ENCODE measurements at regions not wholly inside any gene's neighbourhood (a gene's known extent, or its start where the extent isn't known, plus 50 kb on each side); places are given as distances from the start of the nearest gene placed in this dataset.

DNA sequence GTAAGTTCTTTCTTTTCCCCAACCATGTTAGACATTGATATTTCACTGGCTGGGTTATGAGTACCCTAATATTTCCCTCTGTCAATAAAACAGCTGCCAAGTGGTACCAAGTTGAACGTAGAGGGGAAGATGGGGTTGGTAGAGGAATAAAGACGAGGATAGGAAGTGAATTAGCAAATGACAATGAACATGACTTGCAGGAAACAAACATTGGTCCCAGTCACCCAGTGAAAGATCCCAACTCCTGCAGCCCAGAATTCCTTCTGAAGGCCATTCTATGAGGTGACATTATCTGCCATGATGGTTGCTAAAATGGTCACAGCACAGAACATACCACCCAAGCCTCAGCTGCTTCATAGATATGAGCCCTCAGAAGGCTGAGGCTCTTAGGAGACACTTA, 159.0 kb upstream of the CTNNB1 start:
- no peak for DNase-seq

GRCh38 chr3:41041462-41041861, 157.8 kb upstream of the CTNNB1 start:
- DNase-seq: no peak

DNA sequence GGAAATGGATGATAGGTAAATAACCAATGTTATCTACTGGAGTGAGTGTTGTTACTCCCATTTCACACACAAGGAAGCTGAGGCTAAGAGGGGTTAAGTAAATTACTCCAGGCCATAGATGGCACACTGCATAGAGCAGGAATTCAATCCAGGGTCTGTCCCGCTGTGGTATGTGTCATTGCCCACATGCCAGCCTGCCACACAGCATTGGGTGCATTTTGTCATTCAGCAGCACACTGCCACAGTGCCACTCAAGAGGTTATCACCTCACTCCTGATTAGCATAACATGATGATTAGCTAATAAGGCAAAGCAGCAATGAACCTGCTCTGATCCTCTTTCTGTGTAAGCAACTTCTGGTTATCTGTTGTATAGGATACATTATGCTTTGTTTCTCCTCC, 157.4 kb upstream of the CTNNB1 start:
- DNase-seq: no peak

DNA sequence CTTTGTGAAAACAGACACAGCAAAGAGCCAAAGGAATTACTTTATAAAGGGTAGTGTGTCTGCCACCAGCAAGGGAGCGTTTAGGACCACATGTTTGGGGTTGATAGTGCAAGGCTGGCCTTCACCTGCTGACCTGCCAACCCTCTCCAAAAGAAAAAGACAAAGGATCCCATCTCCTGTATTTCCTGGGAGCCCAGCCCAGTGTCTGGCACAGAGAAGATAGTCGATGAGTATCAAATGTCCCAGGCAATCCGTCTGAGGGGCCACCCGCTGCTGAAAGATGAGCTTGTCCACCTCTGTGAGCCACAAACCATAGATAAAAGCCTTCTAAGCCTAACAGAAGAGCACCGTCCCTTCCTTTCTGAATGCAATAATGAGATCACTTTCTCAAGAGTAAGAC, 154.8 kb upstream of the CTNNB1 start:
- DNase-seq: no peak

GRCh38 chr3:41045491-41045890, 153.8 kb upstream of the CTNNB1 start:
- no peak for DNase-seq

DNA sequence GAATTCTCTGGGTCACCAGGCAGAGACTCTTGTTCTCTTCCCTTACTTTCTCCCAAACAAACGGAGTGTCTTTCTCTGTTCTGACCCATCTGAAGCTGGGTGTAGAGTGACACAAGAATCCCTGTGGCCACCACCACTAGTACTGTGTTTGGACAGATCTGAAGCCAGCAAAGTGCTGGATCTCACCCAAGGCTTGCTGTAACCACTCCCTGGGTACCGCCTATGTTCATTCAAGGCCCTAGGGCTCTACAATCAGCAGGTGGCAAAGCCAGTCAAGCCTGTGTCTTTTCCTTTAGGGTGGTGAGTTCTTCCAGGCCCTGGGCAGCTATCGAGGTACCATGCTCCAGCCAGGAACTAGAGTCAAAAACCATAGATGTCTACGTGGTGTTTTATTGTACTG, 149.2 kb upstream of the CTNNB1 start:
- DNase-seq: no peak

- DNase-seq: no peak
Measured at GRCh38 chr3:41053220-41053619, 146.1 kb upstream of the CTNNB1 start.

- DNase-seq: no peak
Measured at GRCh38 chr3:41060106-41060505, 139.2 kb upstream of the CTNNB1 start.

- no peak for DNase-seq
Measured at GRCh38 chr3:41064070-41064469, 135.2 kb upstream of the CTNNB1 start.

DNA sequence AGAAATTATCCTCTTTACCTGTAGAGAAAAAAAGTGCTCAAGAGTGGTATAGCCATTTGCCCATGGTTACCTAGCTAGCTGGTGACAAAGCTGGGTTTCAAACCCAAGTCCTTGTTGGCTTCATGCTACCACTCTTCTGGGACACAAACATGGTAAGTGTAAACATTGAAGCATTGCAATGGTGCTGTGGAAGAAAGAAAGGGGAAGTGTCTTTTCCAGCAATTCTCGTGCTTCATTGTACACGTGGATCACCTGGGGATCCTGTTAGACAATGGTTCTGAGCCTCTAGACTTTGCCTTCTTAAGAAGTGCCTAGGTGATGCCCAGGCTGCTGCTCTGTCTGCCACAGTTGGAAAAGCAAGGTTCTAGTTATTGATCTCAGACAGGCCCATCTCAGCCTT, 134.8 kb upstream of the CTNNB1 start:
- no peak for DNase-seq

GRCh38 chr3:41065340-41065739, 134.0 kb upstream of the CTNNB1 start:
- DNase-seq: no peak

DNA sequence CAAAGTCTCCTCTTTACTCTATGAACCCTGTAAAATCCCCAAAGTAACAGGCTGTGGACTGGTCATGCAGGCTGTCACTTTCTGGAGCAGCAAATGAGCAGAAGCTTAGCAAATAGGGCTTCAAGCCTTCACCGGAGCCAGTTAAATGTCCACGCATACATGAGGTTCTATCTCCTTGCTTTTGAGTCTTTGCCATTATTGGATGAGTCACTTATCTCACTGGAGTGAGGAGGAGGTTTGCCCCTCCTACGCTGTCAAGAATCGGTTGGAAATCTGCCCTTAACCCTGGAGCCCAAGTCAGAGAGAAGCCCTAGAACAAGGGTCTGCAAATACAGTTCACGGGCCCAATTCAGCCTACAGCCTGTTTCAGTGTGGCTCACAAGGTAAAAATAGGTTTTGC, 126.1 kb upstream of the CTNNB1 start:
- DNase-seq: no peak

DNA sequence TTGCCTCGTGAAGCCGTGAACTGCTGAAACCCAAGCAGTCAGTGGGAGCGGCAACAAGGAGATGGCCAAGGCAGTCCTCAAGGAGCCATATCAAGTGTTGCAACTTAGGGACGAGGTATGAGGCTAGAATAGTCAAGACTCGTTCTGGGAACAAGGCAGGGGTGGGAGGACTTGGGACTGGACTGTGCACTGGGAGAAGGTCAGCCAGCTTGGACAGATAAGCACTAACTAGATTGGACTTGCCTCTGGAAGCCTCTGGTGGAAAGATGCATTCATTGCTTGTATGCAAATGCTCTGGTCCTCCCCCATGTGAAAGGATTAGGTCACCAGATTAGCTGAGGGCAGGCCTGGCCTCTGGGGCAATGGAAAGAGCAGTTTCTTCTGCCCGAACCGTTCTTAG, 123.3 kb upstream of the CTNNB1 start:
- DNase-seq: no peak

- DNase-seq: no peak
Measured at GRCh38 chr3:41076399-41076798, 122.9 kb upstream of the CTNNB1 start.

GRCh38 chr3:41080141-41080540, 119.2 kb upstream of the CTNNB1 start:
- no peak for DNase-seq

DNA sequence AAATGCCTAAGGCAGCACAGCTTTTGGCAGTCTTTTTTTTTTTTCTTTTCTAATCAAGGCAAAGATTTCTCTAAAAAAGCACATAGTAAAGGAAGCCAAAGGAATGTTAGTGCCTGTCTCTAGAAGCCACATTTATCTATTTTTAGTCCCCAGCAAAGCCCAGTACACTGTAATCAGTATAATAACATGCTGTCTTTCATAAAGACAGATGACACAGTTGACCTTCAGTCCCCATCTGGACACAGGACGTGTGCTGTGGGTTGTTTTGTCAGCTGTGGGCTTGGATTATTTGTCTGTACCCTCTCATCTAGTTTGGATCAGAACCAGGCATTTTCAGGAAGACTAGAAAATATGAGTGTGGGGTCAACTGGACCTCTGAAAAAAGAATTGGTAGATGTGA, 110.4 kb upstream of the CTNNB1 start:
- DNase-seq: no peak

DNA sequence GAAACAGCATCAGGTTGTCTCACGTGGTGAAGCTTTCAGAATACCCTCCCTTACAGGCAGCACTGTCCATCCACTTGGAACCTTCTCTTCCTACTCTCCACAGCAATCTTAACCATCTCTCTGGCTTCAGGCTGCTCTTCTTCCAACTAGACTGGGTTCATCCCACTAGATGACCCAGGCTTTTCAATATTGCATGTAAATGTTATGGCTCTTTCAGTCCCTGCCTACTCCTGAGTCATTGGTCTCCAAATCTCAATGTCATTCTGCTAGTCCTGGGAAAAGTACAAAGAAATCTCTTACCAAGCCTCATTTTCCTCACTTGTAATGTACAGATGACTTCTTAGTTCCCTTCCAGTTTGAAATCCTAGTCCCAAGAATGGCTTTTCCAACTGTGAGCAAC, 109.7 kb upstream of the CTNNB1 start:
- DNase-seq: no peak

GRCh38 chr3:41092844-41093243, 106.5 kb upstream of the CTNNB1 start:
- DNase-seq: no peak

GRCh38 chr3:41093476-41093875, 105.8 kb upstream of the CTNNB1 start:
- DNase-seq: no peak

DNA sequence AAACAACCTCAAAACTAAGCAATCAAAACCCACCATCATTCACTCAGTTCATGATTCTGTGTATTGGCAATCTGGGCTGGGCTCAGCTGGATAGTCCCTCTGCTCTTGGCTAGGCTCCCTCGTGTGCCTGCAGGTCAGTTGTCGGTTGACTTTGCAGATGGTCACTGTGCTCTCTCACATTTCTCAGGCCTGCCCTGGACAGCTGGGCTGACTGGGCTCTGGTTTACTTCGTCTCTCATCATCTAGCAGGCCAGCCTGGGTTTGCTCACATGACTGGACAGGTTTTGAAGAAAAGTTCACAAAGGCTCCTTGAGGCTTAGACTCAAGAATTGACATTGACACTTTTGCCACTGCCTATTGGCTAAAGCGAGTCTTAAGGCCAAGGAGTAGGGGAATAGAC, 105.0 kb upstream of the CTNNB1 start:
- no peak for DNase-seq

GRCh38 chr3:41095702-41096101, 103.6 kb upstream of the CTNNB1 start:
- no peak for DNase-seq

GRCh38 chr3:41097896-41098496, 101.3 kb upstream of the CTNNB1 start:
- DNase-seq: no peak

DNA sequence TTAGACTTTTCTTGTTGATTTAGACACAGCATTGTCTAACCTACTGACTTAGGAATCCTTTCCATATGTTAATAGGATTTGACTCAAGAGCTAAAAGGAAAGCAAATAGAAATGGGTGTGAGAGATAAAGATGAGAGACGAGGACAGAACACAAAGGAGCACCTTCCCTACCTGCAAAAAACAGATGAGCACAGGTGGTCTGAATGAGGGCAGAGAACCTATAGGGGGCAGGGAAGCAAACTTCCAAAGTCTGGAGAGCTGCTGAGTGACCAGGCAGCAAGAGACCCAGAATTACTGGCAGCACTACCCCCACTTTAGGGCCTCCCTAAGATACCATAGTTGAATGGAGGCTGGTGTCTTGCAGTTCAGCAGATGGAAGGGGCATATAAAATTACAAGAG, 98.1 kb upstream of the CTNNB1 start:
- no peak for DNase-seq

- DNase-seq: no peak
Measured at GRCh38 chr3:41102053-41102556, 97.2 kb upstream of the CTNNB1 start.

DNA sequence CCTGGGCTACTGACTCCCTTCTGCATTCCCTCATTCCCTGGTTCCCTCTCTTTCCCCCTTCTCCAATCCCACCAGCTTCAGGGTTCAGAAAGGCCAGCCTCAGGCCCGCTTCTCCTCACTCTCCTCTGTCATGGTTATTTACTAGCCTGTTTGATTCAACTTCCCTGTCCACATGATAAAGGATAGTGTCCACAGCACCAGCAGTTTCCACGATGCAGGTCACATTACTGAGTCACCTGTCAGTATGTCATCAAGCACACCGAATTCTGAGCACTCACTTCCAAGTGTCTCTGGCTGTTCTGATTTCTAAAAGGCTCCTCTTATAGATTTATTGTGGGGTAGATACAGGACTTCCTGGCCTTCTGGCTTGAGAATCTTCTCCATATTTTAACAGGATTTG, 96.6 kb upstream of the CTNNB1 start:
- DNase-seq: no peak
